Heart left ventricle (tissue), 13 donors: ENCODE measurements at regions not wholly inside any gene's neighbourhood (a gene's known extent, or its start where the extent isn't known, plus 50 kb on each side); places are given as distances from the start of the nearest gene placed in this dataset.

Experiments
- POLR2A ChIP-seq, 2 donors: fragments of 450-650 bp; IDR thresholded peaks; one replicate each; pipeline ENCODE4 v1.6.1; 2017; ENCODE audit warnings: antibody characterized with exemption in 2 of 2, mild to moderate bottlenecking in 2 of 2, moderate library complexity in 2 of 2
- TF ChIP-seq, protein P1 (sequence below), 12 donors: fragments of 200-600 bp; sonication (generic) in 4 of 12; IDR thresholded peaks; one replicate each; pipeline versions ENCODE4 v1.5.0 to v1.8.0; 2018 to 2022; ENCODE audit warnings: antibody characterized with exemption in 12 of 12, mild to moderate bottlenecking in 5 of 12
- donor health status: ischemic (EF 13 %, LVEDD 7.1; RV severe dilation, severe dysfunction).
- donor health status: DM: no; HTN: yes; CAD: no.
- donor health status: DM: no; HTN: no; CAD: no.
- donor health status: ischemic (EF 25% LVEDD 6.9; RV normal size, moderate dysfunction).
- donor health status: ischemic (EF 25% LVEDD 5.7; RV mildly dilated, moderate dysfunction).
- donor health status: ischemic (EF 35%, LVEDD 5.7; RV mildly dilated, moderate dysfunction).
- donor health status: nonischemic (EF 11% LVEDD 7.7; RV severe dilation, severe dysfunction).
- donor health status: DM: yes; HTN: yes; CAD: no.
- donor health status: PGD.
- donor health status: ischemic (EF 29% LVEDD 5.4; RV normal size, mild dysfunction).
- donor health status: nonischemic (EF 23%, LVEDD 6.1; RV moderate dilation, normal function).

DNA sequence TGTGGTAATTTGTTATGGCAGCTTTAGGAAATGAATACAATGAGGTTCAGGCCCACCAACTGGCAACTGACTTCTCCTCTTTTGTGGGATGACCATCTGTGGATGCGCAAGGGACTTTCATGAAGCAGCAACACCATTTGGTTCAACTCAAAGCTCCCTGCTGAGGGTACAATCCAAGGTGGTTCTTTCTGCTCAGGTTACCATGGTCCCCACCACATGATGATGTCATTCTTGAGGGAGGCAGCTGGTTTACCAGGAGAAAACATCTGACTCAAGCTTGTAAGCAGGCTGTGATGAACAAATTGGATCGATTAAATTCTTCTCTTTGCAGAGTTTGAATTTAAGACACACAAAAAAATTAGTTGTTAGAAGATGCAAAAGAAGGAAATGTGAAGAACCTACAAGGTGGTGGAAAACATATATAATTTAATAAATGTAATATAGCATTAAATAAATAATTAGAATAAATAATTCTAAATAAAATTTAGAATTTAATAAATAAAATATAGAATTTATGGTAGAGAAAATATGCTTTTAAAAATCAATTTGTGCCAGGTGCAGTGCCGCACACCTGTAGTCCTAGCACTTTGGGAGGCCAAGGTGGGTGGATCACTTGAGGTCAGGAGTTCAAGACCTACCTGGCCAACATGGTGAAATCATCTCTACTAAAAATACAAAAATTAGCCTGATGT is 67.6 kb upstream of the ANKFN1 start:
- TF ChIP-seq, protein P1, sequence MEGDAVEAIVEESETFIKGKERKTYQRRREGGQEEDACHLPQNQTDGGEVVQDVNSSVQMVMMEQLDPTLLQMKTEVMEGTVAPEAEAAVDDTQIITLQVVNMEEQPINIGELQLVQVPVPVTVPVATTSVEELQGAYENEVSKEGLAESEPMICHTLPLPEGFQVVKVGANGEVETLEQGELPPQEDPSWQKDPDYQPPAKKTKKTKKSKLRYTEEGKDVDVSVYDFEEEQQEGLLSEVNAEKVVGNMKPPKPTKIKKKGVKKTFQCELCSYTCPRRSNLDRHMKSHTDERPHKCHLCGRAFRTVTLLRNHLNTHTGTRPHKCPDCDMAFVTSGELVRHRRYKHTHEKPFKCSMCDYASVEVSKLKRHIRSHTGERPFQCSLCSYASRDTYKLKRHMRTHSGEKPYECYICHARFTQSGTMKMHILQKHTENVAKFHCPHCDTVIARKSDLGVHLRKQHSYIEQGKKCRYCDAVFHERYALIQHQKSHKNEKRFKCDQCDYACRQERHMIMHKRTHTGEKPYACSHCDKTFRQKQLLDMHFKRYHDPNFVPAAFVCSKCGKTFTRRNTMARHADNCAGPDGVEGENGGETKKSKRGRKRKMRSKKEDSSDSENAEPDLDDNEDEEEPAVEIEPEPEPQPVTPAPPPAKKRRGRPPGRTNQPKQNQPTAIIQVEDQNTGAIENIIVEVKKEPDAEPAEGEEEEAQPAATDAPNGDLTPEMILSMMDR (IDR thresholded peaks at IDR 0.05) = no peak
- TF ChIP-seq POLR2A (IDR thresholded peaks at IDR 0.05) = no peak
